Lower lobe of right lung (tissue), 2 donors: ENCODE measurements at regions not wholly inside any gene's neighbourhood (a gene's known extent, or its start where the extent isn't known, plus 50 kb on each side); places are given as distances from the start of the nearest gene placed in this dataset.

Experiments used
- ATAC-seq, 2 donors: fragments of 200-7000 bp; cut with Tn5 transposase; one replicate each; pipeline ENCODE4 v1.9.1; 2020 to 2022; ENCODE audit warnings: mild to moderate bottlenecking in 2 of 2, moderate library complexity in 2 of 2
- DNase-seq: peaks from one replicate; pipeline ENCODE4 v3.0.0-alpha.2; 2020
- H3K27ac ChIP-seq: fragments of 200-600 bp; one replicate; pipeline ENCODE4 v1.8.0; 2022
- H3K27me3 ChIP-seq: fragments of 200-600 bp; one replicate; pipeline ENCODE4 v1.8.0; 2022; ENCODE audit warnings: low read depth
- H3K36me3 ChIP-seq: fragments of 200-600 bp; one replicate; pipeline ENCODE4 v1.8.0; 2022; ENCODE audit warnings: mild to moderate bottlenecking
- H3K4me1 ChIP-seq: fragments of 200-600 bp; one replicate; pipeline ENCODE4 v1.8.0; 2022
- H3K4me3 ChIP-seq: fragments of 200-600 bp; one replicate; pipeline ENCODE4 v1.8.0; 2022; ENCODE audit warnings: mild to moderate bottlenecking
- H3K9me3 ChIP-seq: fragments of 200-600 bp; one replicate; pipeline ENCODE4 v1.8.0; 2022
- CTCF ChIP-seq: fragments of 200-600 bp; IDR thresholded peaks from one replicate; pipeline ENCODE4 v1.8.0; 2022; ENCODE audit warnings: antibody characterized with exemption, mild to moderate bottlenecking
- intact Hi-C: fragments of 100-400 bp; cut with DNase I; formaldehyde crosslinking; loops from one replicate; pipeline ENCODE4 v1.11.0; 2022
- donor health status: DM: no; HTN: yes; CAD: no; lungs with severe emphysema.

- intact Hi-C loops, result no loop called here
- ATAC-seq (no peak), DNase-seq (no peak)
- Histone ChIP-seq H3K27me3 (no peaks in the 10 kb centered on the region), H3K9me3 (no peaks in the 10 kb centered on the region), H3K36me3 (no peaks in the 10 kb centered on the region), H3K4me3 (no peak overlapping the region), H3K27ac (no peak overlapping the region), H3K4me1 (no peaks in the 10 kb centered on the region)
- no peak for TF ChIP-seq CTCF
Observed at GRCh38 chr10:64959883-64960282, 1438.7 kb downstream of the REEP3 start.

- Histone ChIP-seq H3K36me3 (no peaks in the 10 kb centered on the region), H3K27ac (no peak overlapping the region), H3K9me3 (no peaks in the 10 kb centered on the region), H3K4me1 (no peaks in the 10 kb centered on the region), H3K4me3 (no peak overlapping the region), H3K27me3 (no peaks in the 10 kb centered on the region)
- ATAC-seq, result no peak
- no peak for TF ChIP-seq CTCF
- no peak for DNase-seq
- intact Hi-C loops, result no loop called here
Observed at GRCh38 chr10:64973391-64973790, 1452.2 kb downstream of the REEP3 start.

- no peak overlapping the region for H3K4me3 ChIP-seq
- ATAC-seq (no peak), DNase-seq (no peak)
- intact Hi-C loops, result no loop called here
- no peaks in the 10 kb centered on the region for H3K27me3 ChIP-seq
- H3K9me3 ChIP-seq, result no peaks in the 10 kb centered on the region
- H3K27ac ChIP-seq, result no peak overlapping the region
- TF ChIP-seq CTCF, result no peak
- no peaks in the 10 kb centered on the region for H3K4me1 ChIP-seq
- no peaks in the 10 kb centered on the region for H3K36me3 ChIP-seq
Observed at GRCh38 chr10:64976150-64976549, 1454.9 kb downstream of the REEP3 start.

GRCh38 chr10:64977915-64978314 is 1456.7 kb downstream of the REEP3 start:
- no peak overlapping the region for H3K4me3 ChIP-seq
- intact Hi-C loops, result no loop called here
- no peak for TF ChIP-seq CTCF
- no peaks in the 10 kb centered on the region for H3K9me3 ChIP-seq
- ATAC-seq, result no peak
- H3K4me1 ChIP-seq, result no peaks in the 10 kb centered on the region
- no peak overlapping the region for H3K27ac ChIP-seq
- no peak for DNase-seq
- no peaks in the 10 kb centered on the region for H3K36me3 ChIP-seq
- H3K27me3 ChIP-seq, result no peaks in the 10 kb centered on the region

GRCh38 chr10:64996886-64997285 is 1475.7 kb downstream of the REEP3 start:
- no peaks in the 10 kb centered on the region for H3K4me1 ChIP-seq
- no peak overlapping the region for H3K4me3 ChIP-seq
- DNase-seq (no peak), ATAC-seq (no peak)
- intact Hi-C loops, result no loop called here
- H3K27ac ChIP-seq, result no peak overlapping the region
- no peaks in the 10 kb centered on the region for H3K36me3 ChIP-seq
- H3K9me3 ChIP-seq, result peaks cover 3% of the 10 kb centered on the region
- TF ChIP-seq CTCF, result no peak
- H3K27me3 ChIP-seq, result no peaks in the 10 kb centered on the region

- no peak for TF ChIP-seq CTCF
- no peaks in the 10 kb centered on the region for H3K4me1 ChIP-seq
- H3K27me3 ChIP-seq, result no peaks in the 10 kb centered on the region
- intact Hi-C loops, result no loop called here
- ATAC-seq (no peak), DNase-seq (no peak)
- no peaks in the 10 kb centered on the region for H3K36me3 ChIP-seq
- no peak overlapping the region for H3K4me3 ChIP-seq
- no peaks in the 10 kb centered on the region for H3K9me3 ChIP-seq
- no peak overlapping the region for H3K27ac ChIP-seq
Observed at GRCh38 chr10:65010845-65011244, 1489.6 kb downstream of the REEP3 start.
